Body of pancreas (tissue), 4 donors: ENCODE measurements at regions not wholly inside any gene's neighbourhood (a gene's known extent, or its start where the extent isn't known, plus 50 kb on each side); places are given as distances from the start of the nearest gene placed in this dataset.

Experiments
- POLR2A ChIP-seq, 3 donors: fragments of 450-650 bp; IDR thresholded peaks; one replicate each; pipeline ENCODE4 v1.6.1; 2016; ENCODE audit warnings: antibody characterized with exemption in 3 of 3, mild to moderate bottlenecking in 2 of 3
- TF ChIP-seq, protein P1 (sequence below), 7 experiments: fragments of 450-650 bp in 4 of 7; fragments of 200-600 bp in 3 of 7; sonication (generic) in 3 of 7; IDR thresholded peaks; one replicate each; pipeline ENCODE4 v1.5.1; 2016 to 2019; ENCODE audit warnings: antibody characterized with exemption in 7 of 7

DNA sequence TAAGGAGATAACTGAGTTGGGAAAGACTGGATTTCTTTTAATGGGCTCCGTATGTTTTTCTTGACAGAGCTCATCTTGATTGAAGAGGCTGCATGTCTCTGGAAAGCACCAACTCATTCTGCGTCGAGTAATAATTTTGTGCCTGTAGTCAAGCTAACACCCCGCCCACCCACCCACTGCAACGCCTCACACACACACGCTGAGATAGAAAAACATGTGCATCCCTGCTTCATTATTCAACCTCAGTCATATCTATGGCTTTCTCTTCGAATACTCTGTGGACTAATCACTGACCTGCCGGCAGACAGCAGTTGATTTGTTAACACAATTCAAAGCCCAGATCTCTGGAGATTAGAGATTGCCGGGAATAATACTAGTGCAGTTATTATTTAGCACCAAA is 220.2 kb upstream of the TOM1L1 start:
- no peak for TF ChIP-seq POLR2A (IDR thresholded peaks at IDR 0.05)
- TF ChIP-seq, protein P1, sequence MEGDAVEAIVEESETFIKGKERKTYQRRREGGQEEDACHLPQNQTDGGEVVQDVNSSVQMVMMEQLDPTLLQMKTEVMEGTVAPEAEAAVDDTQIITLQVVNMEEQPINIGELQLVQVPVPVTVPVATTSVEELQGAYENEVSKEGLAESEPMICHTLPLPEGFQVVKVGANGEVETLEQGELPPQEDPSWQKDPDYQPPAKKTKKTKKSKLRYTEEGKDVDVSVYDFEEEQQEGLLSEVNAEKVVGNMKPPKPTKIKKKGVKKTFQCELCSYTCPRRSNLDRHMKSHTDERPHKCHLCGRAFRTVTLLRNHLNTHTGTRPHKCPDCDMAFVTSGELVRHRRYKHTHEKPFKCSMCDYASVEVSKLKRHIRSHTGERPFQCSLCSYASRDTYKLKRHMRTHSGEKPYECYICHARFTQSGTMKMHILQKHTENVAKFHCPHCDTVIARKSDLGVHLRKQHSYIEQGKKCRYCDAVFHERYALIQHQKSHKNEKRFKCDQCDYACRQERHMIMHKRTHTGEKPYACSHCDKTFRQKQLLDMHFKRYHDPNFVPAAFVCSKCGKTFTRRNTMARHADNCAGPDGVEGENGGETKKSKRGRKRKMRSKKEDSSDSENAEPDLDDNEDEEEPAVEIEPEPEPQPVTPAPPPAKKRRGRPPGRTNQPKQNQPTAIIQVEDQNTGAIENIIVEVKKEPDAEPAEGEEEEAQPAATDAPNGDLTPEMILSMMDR (IDR thresholded peaks at IDR 0.05): no peak
